ENCODE measurements at regions not wholly inside any gene's neighbourhood (a gene's known extent, or its start where the extent isn't known, plus 50 kb on each side); places are given as distances from the start of the nearest gene placed in this dataset.

- H3K4me3 ChIP-seq (ENCODE audit: low read depth, low read length): no peak overlapping the region
- TF ChIP-seq, protein P1, sequence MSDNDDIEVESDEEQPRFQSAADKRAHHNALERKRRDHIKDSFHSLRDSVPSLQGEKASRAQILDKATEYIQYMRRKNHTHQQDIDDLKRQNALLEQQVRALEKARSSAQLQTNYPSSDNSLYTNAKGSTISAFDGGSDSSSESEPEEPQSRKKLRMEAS (IDR thresholded peaks at IDR 0.05; ENCODE audit: low read depth, low read length): no peak
- no peak for TF ChIP-seq POLR2A (IDR thresholded peaks at IDR 0.05; ENCODE audit: extremely low read depth, insufficient read length)
- TF ChIP-seq, protein P2, sequence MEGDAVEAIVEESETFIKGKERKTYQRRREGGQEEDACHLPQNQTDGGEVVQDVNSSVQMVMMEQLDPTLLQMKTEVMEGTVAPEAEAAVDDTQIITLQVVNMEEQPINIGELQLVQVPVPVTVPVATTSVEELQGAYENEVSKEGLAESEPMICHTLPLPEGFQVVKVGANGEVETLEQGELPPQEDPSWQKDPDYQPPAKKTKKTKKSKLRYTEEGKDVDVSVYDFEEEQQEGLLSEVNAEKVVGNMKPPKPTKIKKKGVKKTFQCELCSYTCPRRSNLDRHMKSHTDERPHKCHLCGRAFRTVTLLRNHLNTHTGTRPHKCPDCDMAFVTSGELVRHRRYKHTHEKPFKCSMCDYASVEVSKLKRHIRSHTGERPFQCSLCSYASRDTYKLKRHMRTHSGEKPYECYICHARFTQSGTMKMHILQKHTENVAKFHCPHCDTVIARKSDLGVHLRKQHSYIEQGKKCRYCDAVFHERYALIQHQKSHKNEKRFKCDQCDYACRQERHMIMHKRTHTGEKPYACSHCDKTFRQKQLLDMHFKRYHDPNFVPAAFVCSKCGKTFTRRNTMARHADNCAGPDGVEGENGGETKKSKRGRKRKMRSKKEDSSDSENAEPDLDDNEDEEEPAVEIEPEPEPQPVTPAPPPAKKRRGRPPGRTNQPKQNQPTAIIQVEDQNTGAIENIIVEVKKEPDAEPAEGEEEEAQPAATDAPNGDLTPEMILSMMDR (IDR thresholded peaks at IDR 0.05; ENCODE audit: low read depth, low read length): no peak
- no peak for TF ChIP-seq MYC (IDR thresholded peaks at IDR 0.05; ENCODE audit: low read depth, low read length)
- no peak for DNase-seq (ENCODE audit: low read depth)
Measured at GRCh38 chr14:47976139-47976538, 300.7 kb upstream of the MDGA2 start.

DNA sequence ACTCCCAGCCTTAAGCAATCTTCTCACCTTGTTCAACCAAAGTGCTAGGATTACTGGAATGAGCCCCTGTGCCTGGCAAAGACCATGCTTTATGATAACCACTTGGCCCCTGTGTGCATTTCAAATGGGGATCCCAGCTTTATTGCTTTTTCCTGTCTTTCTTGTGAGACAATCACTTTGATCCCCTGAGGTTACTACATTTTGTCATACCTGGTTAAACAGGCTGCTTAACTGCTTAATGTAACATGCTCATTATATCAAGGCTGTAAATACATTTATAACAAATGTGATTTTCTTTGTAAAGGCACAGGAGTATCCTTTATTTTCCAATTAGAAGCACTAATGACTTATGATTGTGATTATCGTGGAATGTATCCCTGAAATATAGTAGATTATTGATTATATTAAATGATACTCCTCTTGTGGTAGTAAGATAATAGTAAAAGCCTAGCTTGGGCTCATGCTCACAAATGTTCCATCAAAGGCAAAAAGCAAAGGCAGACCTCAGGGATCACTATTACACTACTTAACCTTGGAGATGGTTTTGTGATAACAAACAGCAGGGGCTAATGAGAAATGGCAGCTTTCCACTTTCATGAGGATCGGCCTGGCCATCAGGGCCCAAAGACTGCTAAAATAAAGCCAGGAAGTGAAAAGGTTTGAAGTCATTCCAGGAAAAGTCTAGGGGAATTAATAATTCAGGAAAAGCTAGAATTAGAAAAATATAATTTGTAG is 290.8 kb upstream of the MDGA2 start:
- DNase-seq (ENCODE audit: low read depth): no peak
- TF ChIP-seq POLR2A (IDR thresholded peaks at IDR 0.05; ENCODE audit: extremely low read depth, insufficient read length) (no peak), MYC (IDR thresholded peaks at IDR 0.05; ENCODE audit: low read depth, low read length) (no peak)
- TF ChIP-seq, protein P1 (IDR thresholded peaks at IDR 0.05; ENCODE audit: low read depth, low read length): no peak
- TF ChIP-seq, protein P2 (IDR thresholded peaks at IDR 0.05; ENCODE audit: low read depth, low read length): no peak
- no peak overlapping the region for H3K4me3 ChIP-seq (ENCODE audit: low read depth, low read length)

DNA sequence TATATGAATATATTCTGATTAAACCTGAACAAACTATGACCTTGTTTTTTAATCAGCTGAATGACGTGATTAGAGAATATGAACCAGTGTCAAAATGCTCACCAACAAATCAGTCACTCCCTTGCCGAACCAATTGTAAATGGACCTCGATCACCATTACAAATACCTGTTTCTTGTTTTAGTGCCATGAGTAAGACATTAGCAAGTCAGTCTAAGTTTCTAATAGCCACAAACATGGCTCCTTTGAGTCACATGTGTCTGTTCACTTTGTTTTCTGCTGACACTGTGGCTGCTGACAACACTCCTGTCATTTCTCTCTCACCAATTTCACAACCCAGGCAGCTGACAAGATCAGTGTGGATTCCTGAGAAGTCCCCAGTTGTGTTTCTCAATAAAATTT is 286.2 kb upstream of the MDGA2 start:
- DNase-seq (ENCODE audit: low read depth): no peak
- TF ChIP-seq MYC (IDR thresholded peaks at IDR 0.05; ENCODE audit: low read depth, low read length) (no peak), POLR2A (IDR thresholded peaks at IDR 0.05; ENCODE audit: extremely low read depth, insufficient read length) (no peak)
- TF ChIP-seq, protein P2 (IDR thresholded peaks at IDR 0.05; ENCODE audit: low read depth, low read length): no peak
- TF ChIP-seq, protein P1 (IDR thresholded peaks at IDR 0.05; ENCODE audit: low read depth, low read length): no peak
- H3K4me3 ChIP-seq (ENCODE audit: low read depth, low read length): no peak overlapping the region

DNA sequence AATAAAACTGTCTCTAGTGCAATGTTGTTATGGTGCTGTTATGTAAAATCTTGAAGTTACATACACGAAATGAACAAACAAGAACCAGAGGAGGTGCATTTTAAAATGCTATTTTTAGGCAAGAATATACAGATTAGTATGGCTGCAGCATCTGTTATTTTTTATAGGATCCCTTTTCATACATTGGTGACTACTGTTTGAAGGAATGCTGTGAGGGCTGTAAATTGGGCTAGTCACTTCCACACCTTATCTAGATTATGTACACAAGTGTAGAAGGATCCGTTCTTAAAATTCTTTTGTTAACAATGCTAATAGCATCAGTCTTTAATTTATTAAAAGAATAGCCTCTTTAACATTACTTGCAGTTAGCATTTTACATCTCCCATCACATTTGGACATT is 284.3 kb upstream of the MDGA2 start:
- no peak for DNase-seq (ENCODE audit: low read depth)

GRCh38 chr14:47949006-47949405 is 273.6 kb upstream of the MDGA2 start:
- TF ChIP-seq, protein P2 (IDR thresholded peaks at IDR 0.05; ENCODE audit: low read depth, low read length): no peak
- TF ChIP-seq, protein P1 (IDR thresholded peaks at IDR 0.05; ENCODE audit: low read depth, low read length): no peak
- TF ChIP-seq POLR2A (IDR thresholded peaks at IDR 0.05; ENCODE audit: extremely low read depth, insufficient read length) (no peak), MYC (IDR thresholded peaks at IDR 0.05; ENCODE audit: low read depth, low read length) (no peak)
- DNase-seq (ENCODE audit: low read depth): no peak
- no peak overlapping the region for H3K4me3 ChIP-seq (ENCODE audit: low read depth, low read length)

More for the DNA sequence above, 284.3 kb upstream of the MDGA2 start:
- no peak overlapping the region for H3K4me3 ChIP-seq (ENCODE audit: low read depth, low read length)
- TF ChIP-seq MYC (IDR thresholded peaks at IDR 0.05; ENCODE audit: low read depth, low read length) (no peak), POLR2A (IDR thresholded peaks at IDR 0.05; ENCODE audit: extremely low read depth, insufficient read length) (no peak)
- TF ChIP-seq, protein P2 (IDR thresholded peaks at IDR 0.05; ENCODE audit: low read depth, low read length): no peak
- TF ChIP-seq, protein P1 (IDR thresholded peaks at IDR 0.05; ENCODE audit: low read depth, low read length): no peak
